ENCODE measurements at regions not wholly inside any gene's neighbourhood (a gene's known extent, or its start where the extent isn't known, plus 50 kb on each side); places are given as distances from the start of the nearest gene placed in this dataset.

DNA sequence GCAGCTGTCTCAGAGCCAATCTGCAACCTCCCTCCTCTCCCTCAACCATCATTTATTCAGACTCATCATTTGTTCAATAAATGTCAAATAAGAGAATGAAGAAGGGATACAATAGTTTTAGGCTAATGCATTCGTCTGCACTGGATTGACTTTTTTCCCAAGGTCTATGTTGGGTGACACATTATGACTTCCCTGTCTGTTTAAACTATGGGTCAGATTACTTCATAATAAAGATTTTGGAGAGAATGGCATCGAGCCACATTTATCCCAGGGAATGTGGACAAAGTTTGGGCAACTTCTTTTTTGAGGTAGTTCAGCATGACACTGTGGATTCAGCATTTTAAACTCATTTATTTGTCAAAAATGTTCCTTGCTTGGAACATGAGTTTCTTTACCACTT, 107.4 kb upstream of the ADGRL2 start:
- TF ChIP-seq ZNF274 (IDR thresholded peaks at IDR 0.05; ENCODE audit: low read depth, low read length): no peak
- no peak for TF ChIP-seq SUZ12 (IDR thresholded peaks at IDR 0.05; ENCODE audit: extremely low read depth, insufficient read depth, insufficient read length)
- TF ChIP-seq YY1 (IDR thresholded peaks at IDR 0.05; ENCODE audit: insufficient read depth, insufficient read length): no peak
- Histone ChIP-seq H3K4me3 (ENCODE audit: insufficient read length, low read depth) (no peak overlapping the region), H3K27me3 (ENCODE audit: insufficient read depth, insufficient read length) (no peaks in the 10 kb centered on the region), H3K4me1 (ENCODE audit: insufficient read depth, insufficient read length) (no peaks in the 10 kb centered on the region), H3K9me3 (ENCODE audit: insufficient read depth, low read length) (no peaks in the 10 kb centered on the region), H3K9ac (ENCODE audit: insufficient read length, low read depth) (no peak overlapping the region), H3K36me3 (ENCODE audit: insufficient read depth, insufficient read length, low read length) (no peaks in the 10 kb centered on the region)
- no peak for DNase-seq (ENCODE audit: low read depth, low spot score)

DNA sequence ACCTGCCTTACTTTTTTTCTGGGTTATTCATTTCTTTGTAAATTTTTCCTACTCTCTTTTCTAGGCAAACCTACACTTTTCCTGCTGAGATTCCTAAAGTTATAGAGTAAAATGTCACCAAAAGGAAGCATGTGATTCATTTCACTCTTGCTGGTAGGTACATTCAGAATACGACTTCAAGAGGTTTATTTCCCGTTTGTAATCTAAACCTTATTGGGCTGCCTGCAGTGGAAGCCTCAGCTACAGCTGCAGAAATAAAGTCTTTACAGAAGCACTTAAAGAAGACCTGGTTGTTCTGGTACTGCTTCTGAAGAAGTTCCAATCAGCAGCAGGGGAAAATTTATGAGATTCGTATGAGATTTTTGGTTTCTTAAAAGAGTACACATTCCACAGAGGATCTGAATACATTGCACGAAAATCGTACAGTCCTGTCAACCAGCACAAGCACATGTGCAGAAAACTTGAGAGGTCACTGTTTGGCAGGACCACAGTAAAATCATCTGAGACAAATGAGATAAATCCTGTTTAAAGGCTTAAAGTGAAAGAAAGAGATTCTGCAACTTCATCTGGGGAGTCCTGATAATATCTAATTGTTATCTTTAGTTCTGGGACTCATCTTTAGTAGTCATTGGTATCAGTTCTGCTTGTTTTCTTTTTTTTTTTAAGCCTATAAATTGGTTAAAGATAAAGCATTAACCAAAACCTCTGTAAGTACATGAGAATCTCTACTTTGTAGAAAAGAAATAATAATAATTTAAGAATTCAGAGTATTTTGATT, 109.9 kb upstream of the ADGRL2 start:
- Histone ChIP-seq H3K4me1 (ENCODE audit: insufficient read depth, insufficient read length) (no peaks in the 10 kb centered on the region), H3K9me3 (ENCODE audit: insufficient read depth, low read length) (0 out of 2 replicates have a peak, but pooled peaks cover 6% of the 10 kb centered on the region), H3K4me3 (ENCODE audit: insufficient read length, low read depth) (no peak overlapping the region), H3K27me3 (ENCODE audit: insufficient read depth, insufficient read length) (no peaks in the 10 kb centered on the region), H3K9ac (ENCODE audit: insufficient read length, low read depth) (no peak overlapping the region), H3K36me3 (ENCODE audit: insufficient read depth, insufficient read length, low read length) (no peaks in the 10 kb centered on the region)
- DNase-seq (ENCODE audit: low read depth, low spot score): no peak
- no peak for TF ChIP-seq SUZ12 (IDR thresholded peaks at IDR 0.05; ENCODE audit: extremely low read depth, insufficient read depth, insufficient read length)
- no peak for TF ChIP-seq ZNF274 (IDR thresholded peaks at IDR 0.05; ENCODE audit: low read depth, low read length)
- no peak for TF ChIP-seq YY1 (IDR thresholded peaks at IDR 0.05; ENCODE audit: insufficient read depth, insufficient read length)

DNA sequence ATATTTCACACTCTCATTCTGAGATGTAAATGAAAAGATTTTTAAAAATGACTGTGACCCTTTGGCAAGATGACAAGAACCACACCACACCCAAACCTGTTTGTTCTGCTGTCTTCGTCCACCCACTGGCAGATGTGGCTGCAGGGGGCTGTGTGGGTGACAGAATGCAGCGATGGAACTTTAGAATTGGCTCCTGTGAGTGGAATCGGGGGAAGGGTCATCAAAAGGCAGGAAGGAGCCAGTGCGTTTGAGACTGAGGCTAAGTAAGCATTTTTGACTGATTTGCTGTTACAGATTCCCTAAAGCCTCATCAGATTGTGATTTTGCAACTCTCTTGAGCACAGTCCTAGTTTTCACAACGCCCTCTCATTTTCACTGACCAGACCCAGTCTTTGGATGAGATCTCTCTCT, 111.2 kb upstream of the ADGRL2 start:
- Histone ChIP-seq H3K4me1 (ENCODE audit: insufficient read depth, insufficient read length) (no peaks in the 10 kb centered on the region), H3K9ac (ENCODE audit: insufficient read length, low read depth) (no peak overlapping the region), H3K27me3 (ENCODE audit: insufficient read depth, insufficient read length) (no peaks in the 10 kb centered on the region), H3K36me3 (ENCODE audit: insufficient read depth, insufficient read length, low read length) (no peaks in the 10 kb centered on the region), H3K9me3 (ENCODE audit: insufficient read depth, low read length) (0 out of 2 replicates have a peak, but pooled peaks cover 6% of the 10 kb centered on the region), H3K4me3 (ENCODE audit: insufficient read length, low read depth) (no peak overlapping the region)
- TF ChIP-seq ZNF274 (IDR thresholded peaks at IDR 0.05; ENCODE audit: low read depth, low read length): no peak
- no peak for TF ChIP-seq SUZ12 (IDR thresholded peaks at IDR 0.05; ENCODE audit: extremely low read depth, insufficient read depth, insufficient read length)
- TF ChIP-seq YY1 (IDR thresholded peaks at IDR 0.05; ENCODE audit: insufficient read depth, insufficient read length): no peak
- DNase-seq (ENCODE audit: low read depth, low spot score): no peak

DNA sequence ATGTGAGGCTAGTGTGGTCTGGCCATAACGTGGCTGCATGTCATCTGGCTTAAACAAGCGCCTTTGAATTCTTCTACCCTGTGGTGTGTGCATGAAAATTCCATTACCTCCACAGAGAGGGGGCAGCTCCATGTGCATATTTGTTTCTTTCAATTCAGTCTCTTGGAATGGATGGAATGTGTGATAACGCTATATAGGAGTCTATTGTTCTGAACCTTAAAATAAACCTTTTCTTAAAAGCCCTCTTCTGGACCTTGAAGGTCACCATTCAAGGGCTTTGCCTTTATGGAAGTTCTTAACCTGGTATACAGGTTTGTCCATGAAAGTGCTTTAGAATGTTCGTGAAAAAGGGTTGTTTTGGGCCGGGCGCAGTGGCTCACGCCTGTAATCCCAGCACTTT, 118.2 kb upstream of the ADGRL2 start:
- Histone ChIP-seq H3K27me3 (ENCODE audit: insufficient read depth, insufficient read length) (no peaks in the 10 kb centered on the region), H3K36me3 (ENCODE audit: insufficient read depth, insufficient read length, low read length) (no peaks in the 10 kb centered on the region), H3K4me3 (ENCODE audit: insufficient read length, low read depth) (no peak overlapping the region), H3K9ac (ENCODE audit: insufficient read length, low read depth) (no peak overlapping the region), H3K9me3 (ENCODE audit: insufficient read depth, low read length) (no peaks in the 10 kb centered on the region), H3K4me1 (ENCODE audit: insufficient read depth, insufficient read length) (no peaks in the 10 kb centered on the region)
- TF ChIP-seq ZNF274 (IDR thresholded peaks at IDR 0.05; ENCODE audit: low read depth, low read length) (no peak), YY1 (IDR thresholded peaks at IDR 0.05; ENCODE audit: insufficient read depth, insufficient read length) (no peak), SUZ12 (IDR thresholded peaks at IDR 0.05; ENCODE audit: extremely low read depth, insufficient read depth, insufficient read length) (no peak)
- peak; percentile 57 for DNase-seq (ENCODE audit: low read depth, low spot score)

DNA sequence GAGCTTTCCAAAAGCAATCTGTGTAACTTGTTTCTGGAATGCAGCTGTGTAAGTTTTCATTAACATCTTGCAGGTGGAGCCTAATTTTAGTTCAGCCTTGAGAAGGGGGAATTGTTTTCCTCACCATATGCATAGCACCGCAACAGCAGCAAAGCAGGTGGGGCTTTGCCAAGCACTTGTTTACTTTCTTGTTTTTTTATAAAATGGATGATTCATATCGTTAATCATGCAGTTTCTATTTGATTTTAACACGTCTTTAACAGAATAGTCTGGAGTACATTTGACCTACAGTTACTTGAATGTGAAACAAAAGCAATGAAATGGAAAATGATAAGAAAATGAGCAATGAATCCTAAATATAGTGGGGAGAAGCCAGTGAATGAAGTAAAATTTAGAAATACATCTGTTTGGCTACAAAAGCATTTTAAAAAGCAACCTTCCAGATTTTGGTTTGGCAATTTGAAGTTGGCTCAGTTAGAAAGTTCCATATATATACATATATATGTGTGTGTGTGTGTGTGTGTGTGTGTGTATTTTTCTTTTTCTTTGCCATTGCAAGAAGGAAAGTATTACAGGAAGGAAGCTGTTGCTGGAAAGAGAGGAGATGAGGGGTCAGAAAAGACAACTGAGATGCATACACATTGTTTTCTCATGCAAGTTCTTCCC, 119.0 kb upstream of the ADGRL2 start:
- Histone ChIP-seq H3K4me1 (ENCODE audit: insufficient read depth, insufficient read length) (no peaks in the 10 kb centered on the region), H3K9ac (ENCODE audit: insufficient read length, low read depth) (no peak overlapping the region)
- DNase-seq (ENCODE audit: low read depth, low spot score): no peak

DNA sequence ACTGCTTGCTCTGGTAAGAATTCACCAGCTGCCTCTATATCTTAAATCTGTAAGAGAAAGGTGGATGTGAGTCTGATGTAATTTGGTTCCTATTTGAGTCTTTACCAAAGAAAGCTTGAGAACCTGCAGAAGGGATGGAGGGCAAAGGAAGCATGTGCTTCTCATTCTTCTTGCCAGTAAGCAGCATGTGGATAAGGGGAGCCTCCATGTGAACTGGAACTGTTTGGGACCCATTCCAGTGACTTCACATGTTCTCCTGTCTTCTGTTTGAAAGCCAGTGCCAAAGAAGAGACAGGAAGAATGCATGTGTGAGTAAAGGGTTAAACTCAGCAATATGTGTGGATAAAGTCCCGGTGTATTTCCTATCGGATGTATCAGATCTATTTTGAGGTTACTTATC, 119.6 kb upstream of the ADGRL2 start:
- no peak for DNase-seq (ENCODE audit: low read depth, low spot score)
- Histone ChIP-seq H3K9ac (ENCODE audit: insufficient read length, low read depth) (no peak overlapping the region), H3K4me1 (ENCODE audit: insufficient read depth, insufficient read length) (no peaks in the 10 kb centered on the region), H3K27me3 (ENCODE audit: insufficient read depth, insufficient read length) (no peaks in the 10 kb centered on the region), H3K4me3 (ENCODE audit: insufficient read length, low read depth) (no peak overlapping the region), H3K9me3 (ENCODE audit: insufficient read depth, low read length) (no peaks in the 10 kb centered on the region), H3K36me3 (ENCODE audit: insufficient read depth, insufficient read length, low read length) (no peaks in the 10 kb centered on the region)
- TF ChIP-seq YY1 (IDR thresholded peaks at IDR 0.05; ENCODE audit: insufficient read depth, insufficient read length) (no peak), SUZ12 (IDR thresholded peaks at IDR 0.05; ENCODE audit: extremely low read depth, insufficient read depth, insufficient read length) (no peak), ZNF274 (IDR thresholded peaks at IDR 0.05; ENCODE audit: low read depth, low read length) (no peak)

More for the DNA sequence above, 119.0 kb upstream of the ADGRL2 start:
- H3K4me3 ChIP-seq (ENCODE audit: insufficient read length, low read depth): no peak overlapping the region
- TF ChIP-seq SUZ12 (IDR thresholded peaks at IDR 0.05; ENCODE audit: extremely low read depth, insufficient read depth, insufficient read length): no peak
- TF ChIP-seq YY1 (IDR thresholded peaks at IDR 0.05; ENCODE audit: insufficient read depth, insufficient read length): no peak
- TF ChIP-seq ZNF274 (IDR thresholded peaks at IDR 0.05; ENCODE audit: low read depth, low read length): no peak
- H3K27me3 ChIP-seq (ENCODE audit: insufficient read depth, insufficient read length): no peaks in the 10 kb centered on the region
- H3K36me3 ChIP-seq (ENCODE audit: insufficient read depth, insufficient read length, low read length): no peaks in the 10 kb centered on the region
- no peaks in the 10 kb centered on the region for H3K9me3 ChIP-seq (ENCODE audit: insufficient read depth, low read length)

DNA sequence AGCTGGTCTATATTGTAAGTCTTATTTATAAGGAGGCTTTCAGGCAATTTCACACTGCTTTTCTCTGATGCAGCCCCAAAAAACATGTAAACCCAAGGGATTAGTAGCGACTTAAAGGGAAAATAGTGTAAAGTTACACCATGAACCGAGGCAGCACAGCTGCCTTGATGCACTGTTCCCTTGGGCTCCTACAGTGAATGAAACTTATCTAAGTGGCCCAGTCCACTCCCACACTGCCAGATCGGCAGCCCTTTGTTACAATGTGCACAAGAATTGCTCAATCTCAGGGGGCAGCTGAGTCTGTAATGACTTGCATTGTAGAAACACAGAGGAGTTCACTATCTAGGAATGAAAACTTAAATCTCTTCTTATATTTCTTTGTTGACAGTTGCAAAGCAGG, 120.8 kb upstream of the ADGRL2 start:
- no peak overlapping the region for H3K9ac ChIP-seq (ENCODE audit: insufficient read length, low read depth)
- no peak for DNase-seq (ENCODE audit: low read depth, low spot score)
- H3K9me3 ChIP-seq (ENCODE audit: insufficient read depth, low read length): no peaks in the 10 kb centered on the region
- no peaks in the 10 kb centered on the region for H3K4me1 ChIP-seq (ENCODE audit: insufficient read depth, insufficient read length)
- no peak for TF ChIP-seq ZNF274 (IDR thresholded peaks at IDR 0.05; ENCODE audit: low read depth, low read length)
- TF ChIP-seq SUZ12 (IDR thresholded peaks at IDR 0.05; ENCODE audit: extremely low read depth, insufficient read depth, insufficient read length): no peak
- no peak for TF ChIP-seq YY1 (IDR thresholded peaks at IDR 0.05; ENCODE audit: insufficient read depth, insufficient read length)
- H3K27me3 ChIP-seq (ENCODE audit: insufficient read depth, insufficient read length): no peaks in the 10 kb centered on the region
- H3K4me3 ChIP-seq (ENCODE audit: insufficient read length, low read depth): no peak overlapping the region
- no peaks in the 10 kb centered on the region for H3K36me3 ChIP-seq (ENCODE audit: insufficient read depth, insufficient read length, low read length)
